Gastrocnemius medialis (tissue), 4 donors: ENCODE measurements at regions not wholly inside any gene's neighbourhood (a gene's known extent, or its start where the extent isn't known, plus 50 kb on each side); places are given as distances from the start of the nearest gene placed in this dataset.
A peak's percentile ranks its signal among the peaks of the same experiment; 100 is the strongest.
"Not testable (repeated sequence)": the region's sequence is repeated elsewhere in the genome, so short reads cannot be mapped to it uniquely, and the experiment has no call there.

Experiments used
- ATAC-seq, 2 donors: fragments of 150-250 bp; one replicate each; pipeline ENCODE4 v1.9.1; 2016
- DNase-seq, 2 donors: peaks; one replicate each; pipeline ENCODE4 v3.0.0-alpha.2; 2019
- H3K27ac ChIP-seq, 4 donors: fragments of 200-600 bp; sonication (generic); 1 replicate in 1 of 4; 2 replicates in 3 of 4; pipeline ENCODE4 v1.5.1; 2016 to 2018; ENCODE audit warnings: mild to moderate bottlenecking in 2 of 4, moderate library complexity in 1 of 4
- H3K27me3 ChIP-seq, 3 donors: fragments of 200-600 bp; sonication (generic) in 2 of 3; 1 replicate in 1 of 3; 2 replicates in 2 of 3; pipeline versions ENCODE4 v1.5.1 to v1.6.0; 2016 to 2019; ENCODE audit warnings: mild to moderate bottlenecking in 1 of 3, moderate library complexity in 1 of 3
- H3K36me3 ChIP-seq, 2 donors: fragments of 200-600 bp; sonication (generic) in 1 of 2; one replicate each; pipeline ENCODE4 v1.5.1; 2017 to 2018
- H3K4me1 ChIP-seq, 2 donors: fragments of 200-600 bp; sonication (generic) in 1 of 2; one replicate each; pipeline ENCODE4 v1.5.1; 2016 to 2017; ENCODE audit warnings: mild to moderate bottlenecking in 2 of 2
- H3K4me3 ChIP-seq, 4 donors: fragments of 200-600 bp; sonication (generic) in 3 of 4; 1 replicate in 1 of 4; 2 replicates in 3 of 4; pipeline ENCODE4 v1.5.1; 2016 to 2019; ENCODE audit warnings: mild to moderate bottlenecking in 2 of 4
- H3K9me3 ChIP-seq, 3 donors: fragments of 200-600 bp; sonication (generic) in 2 of 3; 1 replicate in 1 of 3; 2 replicates in 2 of 3; pipeline ENCODE4 v1.5.1; 2016 to 2019
- in situ Hi-C, 4 donors: fragments of 200-750 bp; cut with MboI; loops; one replicate each; pipeline versions ENCODE4 v1.15.0 to v1.8.0; 2017; ENCODE audit warnings: low sequenced_read_pairs in 4 of 4
- intact Hi-C: fragments of 100-400 bp; cut with DNase I; formaldehyde crosslinking; loops from one replicate; pipeline ENCODE4 v1.15.1; 2023; ENCODE audit warnings: low total_unique reads

DNA sequence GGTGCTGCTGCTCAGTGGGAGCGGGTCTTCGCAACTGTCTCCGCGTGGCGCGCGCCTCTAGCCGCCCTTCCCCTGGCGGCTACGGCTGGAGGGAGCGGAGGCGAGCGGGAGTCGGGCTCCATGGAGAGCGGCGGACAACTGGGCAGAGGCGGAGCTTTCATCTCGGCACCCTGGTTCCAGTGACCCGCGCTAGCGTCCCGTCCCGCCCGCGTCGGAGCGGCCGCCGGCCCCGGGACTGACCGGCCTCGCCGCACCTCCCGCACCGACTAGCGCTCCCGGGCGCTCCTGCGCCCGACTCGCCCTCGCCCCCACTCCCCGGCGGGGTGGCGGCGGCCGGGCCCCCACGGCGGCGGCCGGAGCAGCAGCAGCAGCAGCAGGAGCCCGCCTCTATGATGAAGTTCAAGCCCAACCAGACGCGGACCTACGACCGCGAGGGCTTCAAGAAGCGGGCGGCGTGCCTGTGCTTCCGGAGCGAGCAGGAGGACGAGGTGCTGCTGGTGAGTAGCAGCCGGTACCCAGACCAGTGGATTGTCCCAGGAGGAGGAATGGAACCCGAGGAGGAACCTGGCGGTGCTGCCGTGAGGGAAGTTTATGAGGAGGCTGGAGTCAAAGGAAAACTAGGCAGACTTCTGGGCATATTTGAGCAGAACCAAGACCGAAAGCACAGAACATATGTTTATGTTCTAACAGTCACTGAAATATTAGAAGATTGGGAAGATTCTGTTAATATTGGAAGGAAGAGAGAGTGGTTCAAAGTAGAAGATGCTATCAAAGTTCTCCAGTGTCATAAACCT, 69.2 kb upstream of the NOTCH2NLA start:
- ATAC-seq = peak; percentile 71 to 77
- H3K27ac ChIP-seq, in situ Hi-C loops, intact Hi-C loops, H3K4me3 ChIP-seq, H3K36me3 ChIP-seq, DNase-seq, H3K27me3 ChIP-seq, H3K9me3 ChIP-seq, H3K4me1 ChIP-seq: not testable (repeated sequence)

DNA sequence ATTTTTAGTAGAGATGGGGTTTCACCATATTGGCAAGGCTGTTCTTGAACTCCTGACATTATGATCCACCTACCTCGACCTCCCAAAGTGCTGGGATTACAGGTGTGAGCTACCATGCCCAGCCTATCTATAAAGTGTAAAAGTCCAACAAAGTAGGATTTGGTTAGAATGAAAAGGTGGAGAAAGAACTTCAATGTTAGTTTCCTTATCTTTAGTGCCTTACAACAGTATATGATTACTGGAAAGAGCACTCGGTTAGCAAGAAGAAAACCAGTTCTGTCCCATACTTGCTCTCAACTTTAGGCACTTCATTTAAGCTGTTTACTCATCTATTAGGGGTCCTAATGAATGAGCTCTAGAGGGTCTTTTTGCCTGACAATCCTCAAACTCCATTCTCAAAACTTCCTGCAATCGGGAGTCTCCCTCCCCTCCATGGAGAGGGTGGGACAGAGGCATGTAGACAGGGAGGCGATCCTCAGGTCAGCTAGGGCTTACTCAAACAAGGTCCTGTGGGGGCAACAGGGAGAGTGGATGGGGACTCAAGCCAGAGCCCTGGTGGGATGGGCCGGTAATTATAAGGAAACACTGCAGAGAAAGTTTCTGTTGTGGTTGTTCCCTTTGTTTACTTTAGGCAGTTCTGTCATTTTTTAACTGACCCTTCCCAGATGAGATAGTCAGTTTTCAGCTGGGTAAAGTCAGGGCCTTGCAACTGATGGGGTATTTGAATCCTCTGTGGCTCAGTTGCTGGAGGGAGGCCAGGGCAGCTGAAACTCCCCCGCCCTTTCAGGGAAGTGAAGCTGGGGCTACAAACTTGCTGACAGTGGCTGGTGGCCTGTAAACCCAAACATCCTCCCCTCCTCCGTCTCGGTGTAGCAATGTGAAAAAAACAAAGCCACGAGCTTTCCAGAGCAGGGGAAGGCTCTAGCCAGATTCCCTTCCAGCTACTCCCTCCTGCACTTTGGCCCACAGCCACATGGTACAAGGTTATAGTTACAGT, 64.4 kb upstream of the NOTCH2NLA start:
- H3K27me3 ChIP-seq, in situ Hi-C loops, H3K9me3 ChIP-seq, H3K4me1 ChIP-seq, H3K36me3 ChIP-seq, intact Hi-C loops, H3K27ac ChIP-seq, DNase-seq, H3K4me3 ChIP-seq: not testable (repeated sequence)
- peak in 1 of 2 donors; percentile 53 for ATAC-seq

- intact Hi-C loops, H3K4me3 ChIP-seq, H3K27me3 ChIP-seq, H3K27ac ChIP-seq, in situ Hi-C loops, H3K36me3 ChIP-seq, H3K4me1 ChIP-seq, H3K9me3 ChIP-seq, DNase-seq, ATAC-seq: not testable (repeated sequence)
Measured at GRCh38 chr1:146292424-146292823, 63.6 kb upstream of the NOTCH2NLA start.

DNA sequence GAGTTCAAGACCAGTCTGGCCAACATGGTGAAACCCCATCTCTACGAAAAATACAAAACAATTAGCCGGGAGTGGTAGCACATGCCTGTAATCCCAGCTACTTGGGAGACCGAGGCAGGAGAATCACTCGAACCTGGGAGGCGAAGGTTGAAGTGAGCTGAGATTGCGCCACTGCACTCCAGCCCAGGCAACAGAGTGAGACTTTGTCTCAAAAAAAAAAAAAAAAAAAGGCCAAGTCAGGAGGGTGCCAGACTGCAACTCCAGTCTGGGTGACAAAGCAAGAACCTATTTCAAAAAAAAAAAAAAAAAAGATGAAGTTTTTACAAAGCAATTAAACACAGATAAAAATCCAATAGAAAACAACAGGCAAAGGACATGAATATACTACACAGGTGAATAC, 59.1 kb upstream of the NOTCH2NLA start:
- in situ Hi-C loops, ATAC-seq, DNase-seq, H3K4me1 ChIP-seq, H3K27ac ChIP-seq, H3K9me3 ChIP-seq, intact Hi-C loops, H3K36me3 ChIP-seq, H3K4me3 ChIP-seq, H3K27me3 ChIP-seq: not testable (repeated sequence)

DNA sequence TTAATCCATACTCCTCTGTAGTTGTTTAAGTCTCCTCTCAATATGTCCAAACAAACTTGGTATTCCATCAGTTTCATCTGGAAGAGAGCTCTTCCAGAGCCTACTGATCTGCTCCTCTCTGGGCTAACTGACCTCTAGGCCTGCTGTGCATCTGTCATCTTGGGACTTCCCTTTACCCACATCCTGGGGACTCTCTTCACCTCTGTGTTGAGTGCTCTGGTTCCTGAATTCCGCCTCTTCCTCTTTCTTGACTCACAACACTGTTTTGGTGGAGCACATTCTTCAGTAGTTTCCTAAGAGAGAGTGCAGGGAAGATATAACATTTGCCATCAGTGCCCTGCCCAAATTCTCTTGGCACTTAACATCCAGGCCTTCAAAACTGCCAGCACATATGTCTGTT, 55.9 kb upstream of the NOTCH2NLA start:
- in situ Hi-C loops, H3K9me3 ChIP-seq, ATAC-seq, H3K4me3 ChIP-seq, DNase-seq, H3K4me1 ChIP-seq, H3K36me3 ChIP-seq, H3K27me3 ChIP-seq, intact Hi-C loops, H3K27ac ChIP-seq: not testable (repeated sequence)

DNA sequence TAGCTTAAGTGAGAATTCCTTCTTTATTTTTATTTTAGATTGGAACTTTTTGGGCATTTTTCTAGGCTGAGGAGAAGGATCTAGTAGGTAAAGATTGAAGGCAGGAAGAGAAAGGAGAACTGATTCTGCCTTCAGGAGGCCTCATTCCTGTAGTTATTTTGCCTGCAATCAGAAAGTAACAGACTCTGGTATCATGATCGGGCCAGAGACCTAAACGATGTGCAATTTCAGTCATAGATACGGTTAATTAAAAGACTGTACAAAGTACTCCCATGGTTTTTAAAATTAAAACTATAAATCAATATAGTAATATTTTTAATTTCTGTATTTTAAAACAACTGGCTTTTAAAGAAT, 54.7 kb upstream of the NOTCH2NLA start:
- in situ Hi-C loops, H3K4me3 ChIP-seq, H3K9me3 ChIP-seq, H3K4me1 ChIP-seq, H3K36me3 ChIP-seq, DNase-seq, intact Hi-C loops, H3K27ac ChIP-seq, ATAC-seq, H3K27me3 ChIP-seq: not testable (repeated sequence)

DNA sequence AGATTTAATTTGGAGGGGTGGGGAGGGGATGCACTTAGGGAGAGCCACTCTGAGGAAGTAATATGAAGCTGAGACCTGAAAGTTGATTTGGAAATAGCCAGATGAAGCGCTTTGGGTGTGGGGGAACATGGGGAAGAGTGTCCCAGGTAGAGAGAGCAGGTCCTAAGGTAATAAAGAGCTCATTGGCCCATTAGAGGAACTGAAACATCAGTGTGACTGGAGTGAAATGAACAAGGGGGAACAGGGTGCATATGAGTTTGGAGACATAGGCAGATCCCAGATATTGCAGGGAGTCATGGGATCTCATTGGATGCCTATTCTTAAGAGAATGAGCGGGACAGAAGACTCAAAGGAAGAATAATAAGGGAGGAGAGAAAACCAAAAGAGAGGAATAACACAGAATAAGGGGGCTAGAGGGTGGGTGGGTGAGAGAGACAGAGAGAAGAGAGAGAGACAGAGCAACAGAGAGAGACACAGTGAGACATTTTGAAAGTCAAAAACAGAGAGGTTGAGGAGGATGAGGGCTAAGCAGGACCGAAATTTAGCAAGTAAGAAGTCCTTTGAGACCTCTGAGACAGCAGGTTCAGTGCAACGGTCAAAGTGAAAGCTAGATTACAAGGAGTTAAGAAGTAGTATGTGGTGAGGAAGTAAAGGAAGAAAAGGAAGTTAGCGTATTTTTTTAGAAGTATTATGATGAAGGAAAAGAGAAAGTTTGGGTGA, 54.1 kb upstream of the NOTCH2NLA start:
- intact Hi-C loops, in situ Hi-C loops, ATAC-seq: not testable (repeated sequence)

GRCh38 chr1:146281522-146281921, 52.7 kb upstream of the NOTCH2NLA start:
- H3K27ac ChIP-seq, in situ Hi-C loops, DNase-seq, H3K27me3 ChIP-seq, H3K4me1 ChIP-seq, H3K36me3 ChIP-seq, H3K4me3 ChIP-seq, intact Hi-C loops, H3K9me3 ChIP-seq, ATAC-seq: not testable (repeated sequence)

More for the DNA sequence above, 54.1 kb upstream of the NOTCH2NLA start:
- H3K9me3 ChIP-seq, H3K36me3 ChIP-seq, H3K4me3 ChIP-seq, H3K27ac ChIP-seq, H3K27me3 ChIP-seq, H3K4me1 ChIP-seq, DNase-seq: not testable (repeated sequence)

- DNase-seq, H3K27ac ChIP-seq, H3K36me3 ChIP-seq, H3K4me1 ChIP-seq, intact Hi-C loops, in situ Hi-C loops, H3K9me3 ChIP-seq, ATAC-seq, H3K4me3 ChIP-seq, H3K27me3 ChIP-seq: not testable (repeated sequence)
Measured at GRCh38 chr1:146278758-146279157, 49.9 kb upstream of the NOTCH2NLA start.
